ENCODE measurements at regions not wholly inside any gene's neighbourhood (a gene's known extent, or its start where the extent isn't known, plus 50 kb on each side); places are given as distances from the start of the nearest gene placed in this dataset.

DNA sequence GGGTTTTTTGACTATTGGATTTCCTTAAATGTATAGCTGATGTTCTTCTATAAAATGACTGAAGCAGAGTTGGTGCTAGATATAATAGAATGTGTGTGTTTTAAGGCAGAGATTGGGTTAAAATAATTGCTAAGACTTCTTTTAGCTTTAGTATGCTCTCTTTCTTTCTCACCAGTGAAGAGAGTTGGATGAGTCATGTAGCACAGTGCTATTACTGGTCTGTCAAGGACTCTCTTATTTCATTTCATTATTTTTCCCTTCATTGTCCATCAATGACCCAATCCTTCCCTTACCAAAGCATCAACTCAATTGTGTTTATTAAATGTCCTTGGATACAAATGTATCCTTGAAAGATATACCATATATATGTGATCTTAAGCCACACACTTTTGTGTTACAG lies 268.9 kb downstream of the IRS2 start:
- Histone ChIP-seq H4K91ac (ENCODE audit: insufficient read depth, low read depth, low read length) (no peak overlapping the region), H2AK9ac (replicated peaks; ENCODE audit: low read depth, low read length, poor library complexity) (no peak overlapping the region), H2BK5ac (ENCODE audit: low read depth, low read length, poor library complexity, severe bottlenecking) (no peak overlapping the region), H4K20me1 (ENCODE audit: insufficient read depth, low read length) (no peaks in the 10 kb centered on the region), H2BK120ac (ENCODE audit: low read depth, low read length) (no peak overlapping the region), H3K4me1 (ENCODE audit: control insufficient read depth, insufficient read depth, low read length) (no peaks in the 10 kb centered on the region), H3K4ac (ENCODE audit: low read depth, low read length) (no peak overlapping the region), H3K9ac (ENCODE audit: low read depth, low read length) (no peak overlapping the region), H3K27ac (ENCODE audit: insufficient read depth, low read length) (no peak overlapping the region), H4K5ac (ENCODE audit: low read depth, low read length) (no peak overlapping the region), H2AFZ (replicated peaks; ENCODE audit: low read length, poor library complexity) (no peak overlapping the region), H3K56ac (ENCODE audit: extremely low read depth, insufficient read depth, low read length) (no peak overlapping the region), H3K9me1 (ENCODE audit: insufficient read depth, low read length) (no peaks in the 10 kb centered on the region), H2AK5ac (ENCODE audit: low read depth, low read length) (no peak overlapping the region), H3K79me1 (ENCODE audit: low read depth in 1 of 2, low read length in 2 of 2) (no peaks in the 10 kb centered on the region), H3K27me3 (ENCODE audit: control insufficient read depth, insufficient read depth, low read length) (peaks cover 6% of the 10 kb centered on the region), H2BK20ac (ENCODE audit: low read depth, low read length) (no peak overlapping the region), H3K14ac (replicated peaks; ENCODE audit: low read depth, low read length) (no peak overlapping the region), H3K4me2 (ENCODE audit: low read depth, low read length) (no peak overlapping the region), H3K36me3 (ENCODE audit: control insufficient read depth, insufficient read depth, low read length) (no peaks in the 10 kb centered on the region), H2BK15ac (ENCODE audit: low read depth, low read length) (no peak overlapping the region), H3K9me3 (ENCODE audit: control insufficient read depth, insufficient read depth, low read length) (no peaks in the 10 kb centered on the region), H3K18ac (ENCODE audit: low read depth, low read length) (no peak overlapping the region), H3K4me3 (ENCODE audit: insufficient read depth, low read depth, low read length) (no peak overlapping the region), H3K23ac (ENCODE audit: low read depth, low read length) (no peak overlapping the region), H4K8ac (ENCODE audit: low read depth in 2 of 2, low read length in 2 of 2) (no peak overlapping the region)
- dilution Hi-C loops (cut with HindIII; ENCODE audit: low sequenced_read_pairs, unreplicated experiment), result no loop called here
- in situ Hi-C loops (cut with MboI; ENCODE audit: low sequenced_read_pairs), result no loop called here
- TF ChIP-seq POLR2A (IDR thresholded peaks at IDR 0.05; ENCODE audit: low read depth, low read length) (no peak), RAD21 (IDR thresholded peaks at IDR 0.05; ENCODE audit: low read length) (no peak), CHD1 (IDR thresholded peaks at IDR 0.05; ENCODE audit: low read depth, low read length) (no peak), MAZ (IDR thresholded peaks at IDR 0.05; ENCODE audit: borderline replicate concordance, low read depth, low read length) (no peak), CEBPB (IDR thresholded peaks at IDR 0.05; ENCODE audit: low read depth, low read length) (no peak), RFX5 (IDR thresholded peaks at IDR 0.05; ENCODE audit: low read depth, low read length) (no peak), BHLHE40 (IDR thresholded peaks at IDR 0.05; ENCODE audit: low read depth, low read length) (no peak)
- TF ChIP-seq, protein P1, sequence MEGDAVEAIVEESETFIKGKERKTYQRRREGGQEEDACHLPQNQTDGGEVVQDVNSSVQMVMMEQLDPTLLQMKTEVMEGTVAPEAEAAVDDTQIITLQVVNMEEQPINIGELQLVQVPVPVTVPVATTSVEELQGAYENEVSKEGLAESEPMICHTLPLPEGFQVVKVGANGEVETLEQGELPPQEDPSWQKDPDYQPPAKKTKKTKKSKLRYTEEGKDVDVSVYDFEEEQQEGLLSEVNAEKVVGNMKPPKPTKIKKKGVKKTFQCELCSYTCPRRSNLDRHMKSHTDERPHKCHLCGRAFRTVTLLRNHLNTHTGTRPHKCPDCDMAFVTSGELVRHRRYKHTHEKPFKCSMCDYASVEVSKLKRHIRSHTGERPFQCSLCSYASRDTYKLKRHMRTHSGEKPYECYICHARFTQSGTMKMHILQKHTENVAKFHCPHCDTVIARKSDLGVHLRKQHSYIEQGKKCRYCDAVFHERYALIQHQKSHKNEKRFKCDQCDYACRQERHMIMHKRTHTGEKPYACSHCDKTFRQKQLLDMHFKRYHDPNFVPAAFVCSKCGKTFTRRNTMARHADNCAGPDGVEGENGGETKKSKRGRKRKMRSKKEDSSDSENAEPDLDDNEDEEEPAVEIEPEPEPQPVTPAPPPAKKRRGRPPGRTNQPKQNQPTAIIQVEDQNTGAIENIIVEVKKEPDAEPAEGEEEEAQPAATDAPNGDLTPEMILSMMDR (conservative IDR thresholded peaks at IDR 0.05; ENCODE audit: low read depth, low read length), result no peak
- TF ChIP-seq, protein P2, sequence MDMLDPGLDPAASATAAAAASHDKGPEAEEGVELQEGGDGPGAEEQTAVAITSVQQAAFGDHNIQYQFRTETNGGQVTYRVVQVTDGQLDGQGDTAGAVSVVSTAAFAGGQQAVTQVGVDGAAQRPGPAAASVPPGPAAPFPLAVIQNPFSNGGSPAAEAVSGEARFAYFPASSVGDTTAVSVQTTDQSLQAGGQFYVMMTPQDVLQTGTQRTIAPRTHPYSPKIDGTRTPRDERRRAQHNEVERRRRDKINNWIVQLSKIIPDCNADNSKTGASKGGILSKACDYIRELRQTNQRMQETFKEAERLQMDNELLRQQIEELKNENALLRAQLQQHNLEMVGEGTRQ (IDR thresholded peaks at IDR 0.05; ENCODE audit: low read depth, low read length), result no peak
- TF ChIP-seq, protein P3, sequence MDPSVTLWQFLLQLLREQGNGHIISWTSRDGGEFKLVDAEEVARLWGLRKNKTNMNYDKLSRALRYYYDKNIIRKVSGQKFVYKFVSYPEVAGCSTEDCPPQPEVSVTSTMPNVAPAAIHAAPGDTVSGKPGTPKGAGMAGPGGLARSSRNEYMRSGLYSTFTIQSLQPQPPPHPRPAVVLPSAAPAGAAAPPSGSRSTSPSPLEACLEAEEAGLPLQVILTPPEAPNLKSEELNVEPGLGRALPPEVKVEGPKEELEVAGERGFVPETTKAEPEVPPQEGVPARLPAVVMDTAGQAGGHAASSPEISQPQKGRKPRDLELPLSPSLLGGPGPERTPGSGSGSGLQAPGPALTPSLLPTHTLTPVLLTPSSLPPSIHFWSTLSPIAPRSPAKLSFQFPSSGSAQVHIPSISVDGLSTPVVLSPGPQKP (IDR thresholded peaks at IDR 0.05; ENCODE audit: borderline replicate concordance, low read depth, low read length), result no peak
- CTCF ChIA-PET, result interaction anchor here (0.7 kb wide), 1 partner anchor 105 kb away, joined by 3 read pairs; no protein-coding TSS in a partner anchor
- ATAC-seq (ENCODE audit: low read depth) (no peak), DNase-seq (no peak)
- intact Hi-C loops (cut with micrococcal nuclease), result no loop called here
- no TSS peak for BruUV-seq (replicated peaks)
- POLR2A ChIA-PET (ENCODE audit: unreplicated experiment), result no interaction called here

Data from IMR-90 (cell line).